Activated T-cell treated with anti-CD3 and anti-CD28 coated beads, Interleukin-2, amount 50 U/mL, for 4 hours (primary cell): ENCODE measurements at regions not wholly inside any gene's neighbourhood (a gene's known extent, or its start where the extent isn't known, plus 50 kb on each side); places are given as distances from the start of the nearest gene placed in this dataset.

Experiments used
- ATAC-seq, 2 donors: fragments of 200-7000 bp; cut with Tn5 transposase; one replicate each; pipeline ENCODE4 v1.10.0; 2021
- DNase-seq: peaks from one replicate; pipeline ENCODE4 v3.0.0-alpha.2; 2020
- H3K27me3 Mint-ChIP-seq: one replicate; pipeline ENCODE4 v1.8.0; 2021; ENCODE audit warnings: low read depth, mixed read lengths
- H3K36me3 Mint-ChIP-seq: one replicate; pipeline ENCODE4 v1.8.0; 2022; ENCODE audit warnings: mixed read lengths; ENCODE audit not compliant: insufficient read depth
- H3K4me1 Mint-ChIP-seq: one replicate; pipeline ENCODE4 v1.8.0; 2021; ENCODE audit warnings: low read depth, mixed read lengths
- H3K4me3 Mint-ChIP-seq: one replicate; pipeline ENCODE4 v1.8.0; 2021; ENCODE audit warnings: mild to moderate bottlenecking, moderate library complexity, mixed read lengths
- H3K9me3 Mint-ChIP-seq: one replicate; pipeline ENCODE4 v1.8.0; 2021; ENCODE audit warnings: mixed read lengths

DNA sequence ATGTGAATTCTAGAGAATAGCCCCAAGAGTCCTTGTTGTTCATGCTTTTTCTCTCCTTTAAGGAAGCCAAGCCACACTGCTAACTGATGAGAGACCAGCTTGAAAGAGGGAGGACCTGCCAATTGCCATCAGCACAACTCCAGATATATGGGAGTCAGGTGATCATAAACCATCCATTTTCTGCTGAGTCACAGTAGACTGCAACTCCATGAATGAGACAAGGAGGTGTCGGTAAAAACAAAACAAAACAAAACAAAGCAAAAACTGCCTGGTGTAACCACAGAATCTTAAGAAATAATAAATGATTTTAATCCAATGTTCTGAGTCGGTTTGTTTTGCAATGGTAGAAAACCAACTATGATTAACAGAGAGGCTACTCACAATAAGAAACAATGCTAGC is 837.3 kb downstream of the PCDH7 start:
- no peak for DNase-seq
- H3K4me3 Mint-ChIP-seq: no peak overlapping the region
- H3K4me1 Mint-ChIP-seq: no peaks in the 10 kb centered on the region
- H3K9me3 Mint-ChIP-seq: peaks cover 16% of the 10 kb centered on the region
- no peaks in the 10 kb centered on the region for H3K27me3 Mint-ChIP-seq
- no peaks in the 10 kb centered on the region for H3K36me3 Mint-ChIP-seq
- ATAC-seq: no peak

DNA sequence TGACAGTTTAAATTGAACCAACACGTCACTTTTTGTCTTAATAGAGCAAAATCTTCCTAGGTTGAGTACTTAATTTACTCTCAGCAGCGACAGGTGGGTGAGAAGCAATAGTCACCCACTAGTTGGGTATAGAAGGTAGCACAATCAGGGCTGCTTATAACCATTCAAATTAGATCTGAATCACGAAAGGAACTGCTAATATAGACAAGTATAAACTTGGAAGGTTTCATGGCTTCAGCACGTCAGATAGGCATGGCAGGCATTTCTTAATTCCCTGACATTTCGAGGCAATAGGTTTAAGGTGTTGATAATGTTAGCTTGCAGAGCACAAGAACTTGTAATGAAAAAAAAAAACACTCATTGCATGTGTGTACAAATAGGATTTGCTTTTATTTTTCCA is 853.4 kb downstream of the PCDH7 start:
- no peaks in the 10 kb centered on the region for H3K36me3 Mint-ChIP-seq
- no peaks in the 10 kb centered on the region for H3K27me3 Mint-ChIP-seq
- DNase-seq (no peak), ATAC-seq (no peak)
- peaks cover 5% of the 10 kb centered on the region for H3K9me3 Mint-ChIP-seq
- no peak overlapping the region for H3K4me3 Mint-ChIP-seq
- no peaks in the 10 kb centered on the region for H3K4me1 Mint-ChIP-seq

DNA sequence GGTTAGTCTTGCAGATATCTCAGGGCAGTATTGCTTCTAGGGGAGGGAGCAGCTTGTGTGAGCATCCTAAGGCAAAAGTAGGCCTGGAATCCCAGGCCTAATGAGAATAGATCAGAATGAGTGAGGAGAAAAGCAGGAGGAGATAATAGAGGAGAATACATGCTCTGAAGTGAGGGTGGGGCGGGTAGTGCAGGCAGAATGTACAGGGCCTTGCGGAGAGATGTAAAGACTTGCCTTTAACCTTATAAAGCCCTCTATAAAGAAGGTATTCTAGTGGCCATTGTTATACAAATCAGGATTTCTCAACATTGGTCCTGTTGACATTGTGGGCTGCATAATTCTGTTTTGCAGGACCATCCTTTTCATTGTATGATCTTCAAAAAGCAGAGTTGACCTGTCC is 855.3 kb downstream of the PCDH7 start:
- Mint-ChIP-seq H3K27me3 (no peaks in the 10 kb centered on the region), H3K9me3 (peaks cover 5% of the 10 kb centered on the region), H3K36me3 (no peaks in the 10 kb centered on the region), H3K4me3 (no peak overlapping the region), H3K4me1 (no peaks in the 10 kb centered on the region)
- DNase-seq (no peak), ATAC-seq (no peak)

DNA sequence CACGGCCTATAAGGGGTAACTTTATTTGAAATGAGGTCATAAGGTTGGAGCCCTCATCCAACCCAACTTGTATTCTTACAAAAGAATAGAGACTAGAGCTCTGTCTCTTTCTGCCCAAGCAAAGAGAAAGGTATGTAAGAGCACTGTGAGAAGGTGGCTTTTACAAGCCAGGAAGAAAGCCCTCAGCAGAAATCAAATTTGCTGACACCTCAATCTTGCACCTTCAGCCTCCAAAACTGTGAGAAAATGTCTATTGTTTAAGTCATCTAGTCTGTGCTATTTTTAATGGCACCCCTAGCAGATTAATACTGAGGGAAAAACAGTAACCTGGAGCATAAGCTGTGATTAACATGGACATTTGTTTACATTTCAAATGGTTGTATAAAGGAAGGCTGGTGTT is 860.7 kb downstream of the PCDH7 start:
- no peaks in the 10 kb centered on the region for H3K9me3 Mint-ChIP-seq
- H3K36me3 Mint-ChIP-seq: no peaks in the 10 kb centered on the region
- no peaks in the 10 kb centered on the region for H3K27me3 Mint-ChIP-seq
- H3K4me3 Mint-ChIP-seq: no peak overlapping the region
- H3K4me1 Mint-ChIP-seq: no peaks in the 10 kb centered on the region
- DNase-seq (no peak), ATAC-seq (no peak)

DNA sequence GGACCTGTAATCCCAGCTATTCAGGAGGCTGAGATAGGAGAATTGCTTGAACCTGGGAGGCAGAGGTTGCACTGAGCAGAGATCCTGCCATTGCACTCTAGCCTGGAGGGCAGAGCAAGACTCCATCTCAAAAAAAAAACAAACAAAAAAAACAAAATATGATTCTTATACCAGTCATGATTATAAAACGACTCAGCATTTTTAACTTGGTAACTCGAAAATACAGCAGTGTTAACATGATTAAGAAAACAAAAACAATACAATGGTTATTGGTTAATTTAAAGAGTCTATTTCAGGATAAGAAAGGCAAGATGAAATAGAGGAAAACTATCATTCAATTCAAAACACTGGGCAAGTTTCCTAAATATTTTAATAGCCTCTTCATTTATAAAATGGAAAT is 865.3 kb downstream of the PCDH7 start:
- H3K4me1 Mint-ChIP-seq: no peaks in the 10 kb centered on the region
- no peak for DNase-seq
- no peaks in the 10 kb centered on the region for H3K36me3 Mint-ChIP-seq
- peaks cover 4% of the 10 kb centered on the region for H3K9me3 Mint-ChIP-seq
- no peak overlapping the region for H3K4me3 Mint-ChIP-seq
- no peak for ATAC-seq
- no peaks in the 10 kb centered on the region for H3K27me3 Mint-ChIP-seq

DNA sequence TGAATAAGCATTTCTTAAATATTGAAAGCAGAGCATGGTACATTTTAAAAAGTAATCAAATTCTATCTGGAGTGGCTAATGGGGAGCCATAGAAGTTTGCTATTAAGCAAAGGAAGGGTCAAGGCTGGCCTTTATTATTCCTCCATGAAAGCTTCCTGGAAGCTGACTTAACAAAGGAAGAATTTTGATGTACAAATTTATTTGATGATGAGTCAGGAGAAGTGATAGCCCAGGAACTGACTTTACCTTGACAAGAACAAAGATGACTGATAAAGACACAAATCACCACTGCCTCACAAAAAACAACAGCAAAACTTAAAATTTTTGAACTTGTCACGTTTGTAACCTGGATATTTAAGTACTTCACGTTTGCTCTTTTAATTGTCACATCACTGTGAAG is 872.1 kb downstream of the PCDH7 start:
- Mint-ChIP-seq H3K9me3 (peaks cover 16% of the 10 kb centered on the region), H3K36me3 (no peaks in the 10 kb centered on the region), H3K4me3 (no peak overlapping the region), H3K27me3 (no peaks in the 10 kb centered on the region), H3K4me1 (no peaks in the 10 kb centered on the region)
- ATAC-seq: no peak
- DNase-seq: no peak

DNA sequence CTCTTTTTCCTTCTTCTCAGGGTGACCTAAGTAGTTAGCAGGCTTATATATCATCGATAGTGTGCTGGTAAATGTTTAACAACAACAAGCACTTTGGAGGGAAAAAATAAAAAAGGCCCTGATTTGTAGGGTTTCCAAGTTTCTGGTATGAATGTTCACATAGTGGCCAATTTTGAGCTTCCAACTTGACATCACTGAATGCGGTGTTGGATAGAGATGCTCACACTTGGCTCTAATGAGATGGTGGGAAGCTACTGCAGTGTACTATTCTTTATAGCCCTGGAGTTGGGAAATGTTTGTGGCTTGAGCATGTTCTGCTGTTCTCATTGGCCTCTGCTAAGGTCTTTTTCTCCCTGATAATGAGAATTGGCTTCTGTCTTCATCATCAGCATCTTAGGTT is 875.3 kb downstream of the PCDH7 start:
- H3K36me3 Mint-ChIP-seq: no peaks in the 10 kb centered on the region
- DNase-seq (no peak), ATAC-seq (no peak)

DNA sequence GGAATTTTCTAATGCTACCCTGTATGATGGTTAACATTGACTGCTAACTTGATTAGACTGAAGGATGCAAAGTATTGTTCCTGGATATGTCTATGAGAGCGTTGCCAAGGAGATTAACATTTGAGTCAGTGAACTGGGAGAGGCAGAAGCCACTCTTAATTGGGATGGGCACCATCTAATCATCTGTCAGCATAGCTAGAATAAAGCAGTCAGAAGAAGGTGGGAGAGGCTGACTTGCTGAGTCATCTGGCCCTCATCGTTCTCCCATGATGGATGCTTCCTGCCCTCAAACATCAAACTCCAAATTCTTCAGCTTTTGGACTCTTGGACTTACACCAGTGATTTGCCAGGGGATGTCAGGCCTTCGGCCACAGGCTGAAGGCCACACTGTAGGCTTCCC is 878.5 kb downstream of the PCDH7 start:
- Mint-ChIP-seq H3K9me3 (peaks cover 10% of the 10 kb centered on the region), H3K27me3 (no peaks in the 10 kb centered on the region), H3K4me3 (no peak overlapping the region), H3K36me3 (no peaks in the 10 kb centered on the region), H3K4me1 (no peaks in the 10 kb centered on the region)
- ATAC-seq: no peak
- no peak for DNase-seq

More for the DNA sequence above, 875.3 kb downstream of the PCDH7 start:
- Mint-ChIP-seq H3K4me1 (no peaks in the 10 kb centered on the region), H3K27me3 (no peaks in the 10 kb centered on the region), H3K9me3 (peaks cover 16% of the 10 kb centered on the region), H3K4me3 (no peak overlapping the region)

DNA sequence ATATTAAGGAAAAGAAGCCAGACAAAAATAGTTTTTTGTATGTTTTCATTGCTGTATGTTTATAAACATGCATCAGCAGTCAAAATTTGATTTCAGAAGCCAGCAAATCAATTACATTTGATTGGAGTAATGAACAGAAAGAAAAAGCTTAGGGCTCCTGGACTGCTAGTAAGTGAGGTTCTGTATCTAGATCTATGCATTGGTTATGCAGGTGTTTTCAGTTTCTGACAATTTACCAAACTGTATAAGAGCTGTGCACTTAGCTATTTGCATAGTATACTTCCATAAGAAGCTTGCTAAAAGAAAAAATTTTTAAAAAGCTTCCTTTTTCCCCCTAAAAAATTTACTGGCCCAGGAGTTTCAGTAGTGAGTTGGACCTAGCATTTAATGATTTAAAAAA is 881.6 kb downstream of the PCDH7 start:
- Mint-ChIP-seq H3K4me3 (no peak overlapping the region), H3K4me1 (no peaks in the 10 kb centered on the region), H3K36me3 (no peaks in the 10 kb centered on the region), H3K27me3 (no peaks in the 10 kb centered on the region), H3K9me3 (peaks cover 4% of the 10 kb centered on the region)
- DNase-seq: no peak
- no peak for ATAC-seq

DNA sequence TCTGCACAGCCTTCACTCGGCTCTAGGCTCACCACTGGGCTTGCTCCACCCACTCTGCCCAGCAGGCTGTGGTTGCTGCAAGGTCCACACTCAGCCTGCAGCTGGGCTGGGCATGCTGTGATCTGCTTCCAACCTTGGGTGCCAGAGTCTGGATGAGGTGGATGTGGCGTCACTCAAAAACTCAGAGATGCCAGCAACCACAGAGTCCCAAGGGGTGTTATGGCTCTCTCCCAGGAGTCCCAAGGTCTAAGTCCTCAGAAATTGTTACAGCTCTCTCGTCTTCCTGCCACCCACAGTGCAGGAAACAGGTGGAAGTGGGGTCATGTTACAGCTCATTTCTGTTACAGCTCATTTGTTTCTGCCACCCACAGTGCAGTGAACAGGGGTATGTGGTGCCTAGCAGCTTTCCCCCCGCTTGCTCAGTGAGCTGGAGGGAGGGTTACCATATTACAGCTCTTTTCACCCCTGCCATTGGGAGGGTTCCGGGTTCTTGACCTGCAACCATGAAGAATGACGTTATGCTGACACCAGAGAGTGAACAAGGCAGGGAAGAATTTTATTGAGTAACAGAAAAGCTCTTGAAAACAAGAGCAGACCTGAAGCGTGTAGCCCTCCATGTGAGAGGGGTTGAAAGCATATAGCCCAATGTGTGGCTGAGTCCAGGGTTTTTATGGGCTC is 893.9 kb downstream of the PCDH7 start:
- Mint-ChIP-seq H3K9me3 (peaks cover 11% of the 10 kb centered on the region), H3K27me3 (no peaks in the 10 kb centered on the region), H3K36me3 (no peaks in the 10 kb centered on the region), H3K4me3 (no peak overlapping the region), H3K4me1 (no peaks in the 10 kb centered on the region)
- DNase-seq (no peak), ATAC-seq (no peak)

DNA sequence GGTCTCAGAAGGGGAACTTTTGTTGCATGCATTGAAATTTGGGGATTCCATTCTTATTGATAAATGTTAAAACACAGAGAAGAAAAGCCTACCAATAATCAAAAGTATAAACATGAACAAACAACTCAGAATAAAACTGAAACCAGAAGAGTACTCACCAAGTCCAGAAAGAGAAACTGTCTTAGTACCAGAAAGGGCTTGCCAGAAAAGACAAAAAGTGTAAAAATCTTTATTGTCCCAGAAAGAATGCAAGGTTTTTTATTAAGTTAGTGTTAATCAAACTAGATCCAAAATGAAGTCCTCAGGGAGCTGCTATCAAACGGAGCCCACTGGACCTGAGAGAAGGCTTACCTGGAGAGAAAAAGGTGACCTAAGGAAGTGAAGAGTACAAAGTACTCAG is 897.5 kb downstream of the PCDH7 start:
- Mint-ChIP-seq H3K9me3 (peaks cover 3% of the 10 kb centered on the region), H3K4me1 (no peaks in the 10 kb centered on the region), H3K36me3 (no peaks in the 10 kb centered on the region), H3K4me3 (no peak overlapping the region), H3K27me3 (no peaks in the 10 kb centered on the region)
- ATAC-seq (no peak), DNase-seq (no peak)

DNA sequence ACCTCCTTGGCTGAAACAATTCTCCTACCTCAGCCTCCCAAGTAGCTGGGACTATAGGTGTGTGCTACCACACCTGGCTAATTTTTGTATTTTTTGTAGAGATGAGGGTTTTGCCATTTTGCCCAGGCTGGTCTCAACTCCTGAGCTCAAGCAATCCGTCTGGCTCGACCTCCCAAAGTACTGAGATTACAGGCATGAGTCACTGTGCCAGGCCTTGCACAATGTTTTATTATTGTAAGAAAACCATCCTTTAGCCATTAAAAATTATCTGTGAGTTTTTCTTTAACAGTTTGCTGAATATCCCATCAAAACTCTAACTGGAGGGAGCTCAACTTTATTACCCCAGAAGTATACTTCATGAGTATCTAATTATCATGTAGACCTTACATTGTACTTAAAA is 900.3 kb downstream of the PCDH7 start:
- Mint-ChIP-seq H3K9me3 (peaks cover 5% of the 10 kb centered on the region), H3K36me3 (no peaks in the 10 kb centered on the region), H3K4me3 (no peak overlapping the region), H3K27me3 (no peaks in the 10 kb centered on the region), H3K4me1 (no peaks in the 10 kb centered on the region)
- DNase-seq (no peak), ATAC-seq (no peak)

DNA sequence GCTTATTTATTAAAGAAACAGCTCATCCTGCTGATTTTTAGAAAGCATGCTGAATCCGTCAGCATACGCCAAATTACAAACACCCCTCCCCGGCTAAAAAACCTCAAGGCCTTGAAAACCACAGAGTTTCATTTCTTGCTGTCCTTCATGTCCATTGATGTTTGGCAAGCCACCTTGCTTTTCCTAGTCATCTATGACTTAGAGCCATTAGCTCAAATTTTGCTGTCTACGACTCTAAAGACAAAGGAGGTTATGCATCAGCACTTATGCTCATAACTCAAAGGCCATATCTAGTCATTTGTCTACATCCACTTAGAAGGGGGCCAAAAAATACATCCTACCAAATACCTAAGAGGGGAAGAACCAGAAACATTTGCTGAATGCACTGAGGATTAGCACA is 925.1 kb downstream of the PCDH7 start:
- peaks cover 9% of the 10 kb centered on the region for H3K9me3 Mint-ChIP-seq
- no peaks in the 10 kb centered on the region for H3K4me1 Mint-ChIP-seq
- H3K27me3 Mint-ChIP-seq: no peaks in the 10 kb centered on the region
- no peaks in the 10 kb centered on the region for H3K36me3 Mint-ChIP-seq
- DNase-seq (no peak), ATAC-seq (no peak)
- no peak overlapping the region for H3K4me3 Mint-ChIP-seq

DNA sequence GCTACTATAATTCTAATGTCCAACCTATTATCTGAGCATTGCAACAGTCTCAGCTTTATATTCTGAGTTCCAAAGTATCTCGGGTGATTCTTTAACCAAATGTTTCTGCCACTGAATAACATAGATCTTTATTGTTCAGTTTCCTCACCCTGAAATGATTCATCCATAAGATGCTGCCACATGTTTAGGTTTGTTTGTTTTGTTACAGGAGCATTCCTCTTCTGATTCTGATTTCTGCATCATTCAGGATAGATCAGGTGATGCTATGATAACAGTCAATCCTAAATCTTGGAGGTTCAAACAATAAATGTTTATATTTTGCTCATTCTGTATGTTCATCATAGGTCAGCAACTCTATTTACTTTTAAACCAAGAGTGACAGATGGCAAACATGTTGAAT is 927.6 kb downstream of the PCDH7 start:
- H3K36me3 Mint-ChIP-seq: no peaks in the 10 kb centered on the region
- H3K4me3 Mint-ChIP-seq: no peak overlapping the region
- H3K9me3 Mint-ChIP-seq: peaks cover 14% of the 10 kb centered on the region
- no peaks in the 10 kb centered on the region for H3K4me1 Mint-ChIP-seq
- H3K27me3 Mint-ChIP-seq: no peaks in the 10 kb centered on the region
- DNase-seq (no peak), ATAC-seq (no peak)

DNA sequence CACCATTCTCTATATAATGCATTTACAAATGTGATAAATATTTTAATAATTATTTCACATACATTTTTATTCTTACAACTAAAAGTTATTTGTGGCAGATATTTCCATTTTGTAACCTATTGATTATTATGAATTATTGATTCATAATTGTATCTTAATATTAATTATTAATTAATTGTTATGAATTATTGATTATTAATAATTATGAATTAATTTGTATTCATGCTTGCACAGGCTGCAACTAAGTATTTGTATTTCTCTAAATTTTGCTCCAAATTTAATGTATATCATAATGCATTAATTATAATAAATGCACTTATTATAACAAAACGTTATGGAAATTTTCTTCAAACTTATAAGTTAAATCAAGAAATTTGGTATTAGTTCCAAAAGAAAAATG is 929.7 kb downstream of the PCDH7 start:
- H3K4me3 Mint-ChIP-seq: no peak overlapping the region
- no peaks in the 10 kb centered on the region for H3K27me3 Mint-ChIP-seq
- no peaks in the 10 kb centered on the region for H3K36me3 Mint-ChIP-seq
- DNase-seq (no peak), ATAC-seq (no peak)
- no peaks in the 10 kb centered on the region for H3K4me1 Mint-ChIP-seq
- peaks cover 9% of the 10 kb centered on the region for H3K9me3 Mint-ChIP-seq

DNA sequence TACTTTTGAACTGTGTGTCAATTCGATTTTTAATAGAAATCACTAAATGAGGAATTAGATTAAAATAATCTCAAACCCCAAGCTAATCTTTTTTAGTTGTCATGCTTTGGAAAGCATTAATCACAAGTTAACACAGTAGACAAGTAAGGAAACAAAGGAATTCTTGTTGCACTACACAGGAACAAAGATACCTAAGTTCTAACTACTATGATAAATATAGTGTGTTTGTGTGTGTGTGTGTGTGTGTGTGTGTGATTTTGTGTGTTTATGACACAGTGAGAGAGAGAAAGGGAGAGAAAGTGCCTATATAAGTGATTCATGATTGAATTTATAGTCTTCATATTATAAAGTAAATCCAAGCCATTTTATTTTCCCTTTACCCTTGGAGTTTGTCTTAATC is 931.4 kb downstream of the PCDH7 start:
- Mint-ChIP-seq H3K4me1 (no peaks in the 10 kb centered on the region), H3K4me3 (no peak overlapping the region), H3K9me3 (peaks cover 9% of the 10 kb centered on the region), H3K27me3 (no peaks in the 10 kb centered on the region), H3K36me3 (no peaks in the 10 kb centered on the region)
- no peak for DNase-seq
- ATAC-seq: no peak
